Stomach (tissue), 4 donors: ENCODE measurements at regions not wholly inside any gene's neighbourhood (a gene's known extent, or its start where the extent isn't known, plus 50 kb on each side); places are given as distances from the start of the nearest gene placed in this dataset.

Source experiments
- CTCF ChIP-seq, 7 experiments: fragments of 450-650 bp in 4 of 7; fragments of 200-600 bp in 3 of 7; sonication (generic) in 3 of 7; IDR thresholded peaks; one replicate each; pipeline ENCODE4 v1.5.1; 2016 to 2019; ENCODE audit warnings: antibody characterized with exemption in 7 of 7, control low read depth in 2 of 7, mild to moderate bottlenecking in 1 of 7
- EP300 ChIP-seq: sonication (generic); formaldehyde crosslinking; IDR thresholded peaks from one replicate; pipeline ENCODE4 v1.6.1; 2017; ENCODE audit warnings: antibody characterized with exemption
- POLR2A ChIP-seq, 4 donors: fragments of 450-650 bp; IDR thresholded peaks; one replicate each; pipeline ENCODE4 v1.6.1; 2016; ENCODE audit warnings: antibody characterized with exemption in 4 of 4, control low read depth in 2 of 4, mild to moderate bottlenecking in 1 of 4, moderate library complexity in 1 of 4
- POLR2AphosphoS5 ChIP-seq, 3 donors: sonication (generic); formaldehyde crosslinking; IDR thresholded peaks; one replicate each; pipeline ENCODE4 v1.6.1; 2016; ENCODE audit warnings: antibody characterized with exemption in 3 of 3

- TF ChIP-seq CTCF (IDR thresholded peaks at IDR 0.05) (no peak), POLR2AphosphoS5 (IDR thresholded peaks at IDR 0.05) (no peak), EP300 (no peak), POLR2A (IDR thresholded peaks at IDR 0.05) (no peak)
Measured at GRCh38 chr2:226398580-226398979, 401.0 kb downstream of the IRS1 start.
